Activated CD8-positive, alpha-beta memory T cell treated with anti-CD3 and anti-CD28 coated beads for 36 hours (primary cell): ENCODE measurements at regions not wholly inside any gene's neighbourhood (a gene's known extent, or its start where the extent isn't known, plus 50 kb on each side); places are given as distances from the start of the nearest gene placed in this dataset.

ENCODE experiments used
- CTCF ChIA-PET: fragments of 350-600 bp; sonication (Branson Sonifier 250); formaldehyde crosslinking; loops from one replicate; lab custom pipeline; 2021; ENCODE audit warnings: antibody characterized with exemption; lab: Charles Lee
- POLR2A ChIA-PET: fragments of 350-600 bp; sonication (Branson Sonifier 250); formaldehyde crosslinking; loops from one replicate; lab custom pipeline; 2021; ENCODE audit warnings: antibody characterized with exemption; lab: Charles Lee

- ChIA-PET POLR2A (no interaction called here), CTCF (no interaction called here)
Measured at GRCh38 chr9:105968811-105969466, 274.6 kb downstream of the TMEM38B start.

GRCh38 chr9:105969636-105970035 lies 275.3 kb downstream of the TMEM38B start:
- ChIA-PET CTCF (no interaction called here), POLR2A (no interaction called here)

GRCh38 chr9:105971986-105972385 lies 277.6 kb downstream of the TMEM38B start:
- POLR2A ChIA-PET = no interaction called here
- CTCF ChIA-PET = no interaction called here

GRCh38 chr9:105972466-105973204 lies 278.3 kb downstream of the TMEM38B start:
- POLR2A ChIA-PET = no interaction called here
- CTCF ChIA-PET = no interaction called here

- ChIA-PET POLR2A (no interaction called here), CTCF (no interaction called here)
Measured at GRCh38 chr9:105973951-105974351, 279.6 kb downstream of the TMEM38B start.

- POLR2A ChIA-PET = no interaction called here
- CTCF ChIA-PET = no interaction called here
Measured at GRCh38 chr9:105975886-105976645, 281.7 kb downstream of the TMEM38B start.

GRCh38 chr9:105978336-105978735 lies 284.0 kb downstream of the TMEM38B start:
- POLR2A ChIA-PET = no interaction called here
- CTCF ChIA-PET = no interaction called here

- ChIA-PET CTCF (no interaction called here), POLR2A (no interaction called here)
Measured at GRCh38 chr9:105978826-105979225, 284.5 kb downstream of the TMEM38B start.

- CTCF ChIA-PET = no interaction called here
- POLR2A ChIA-PET = no interaction called here
Measured at GRCh38 chr9:105979290-105979689, 284.9 kb downstream of the TMEM38B start.

GRCh38 chr9:105984714-105985113 lies 290.4 kb downstream of the TMEM38B start:
- ChIA-PET CTCF (no interaction called here), POLR2A (no interaction called here)

GRCh38 chr9:105993116-105993854 lies 298.9 kb downstream of the TMEM38B start:
- POLR2A ChIA-PET = no interaction called here
- CTCF ChIA-PET = no interaction called here

GRCh38 chr9:105993921-105994715 lies 299.8 kb downstream of the TMEM38B start:
- ChIA-PET POLR2A (no interaction called here), CTCF (no interaction called here)

- CTCF ChIA-PET = no interaction called here
- POLR2A ChIA-PET = no interaction called here
Measured at GRCh38 chr9:105994970-105995369, 300.6 kb downstream of the TMEM38B start.

GRCh38 chr9:106017198-106017740 lies 322.9 kb downstream of the TMEM38B start:
- POLR2A ChIA-PET = no interaction called here
- CTCF ChIA-PET = no interaction called here

GRCh38 chr9:106019039-106019680 lies 324.8 kb downstream of the TMEM38B start:
- CTCF ChIA-PET = no interaction called here
- POLR2A ChIA-PET = no interaction called here

GRCh38 chr9:106019702-106020101 lies 325.4 kb downstream of the TMEM38B start:
- ChIA-PET POLR2A (no interaction called here), CTCF (no interaction called here)

GRCh38 chr9:106020186-106020585 lies 325.8 kb downstream of the TMEM38B start:
- ChIA-PET CTCF (no interaction called here), POLR2A (no interaction called here)

GRCh38 chr9:106023455-106023854 lies 329.1 kb downstream of the TMEM38B start:
- ChIA-PET POLR2A (no interaction called here), CTCF (no interaction called here)
